ENCODE measurements at regions not wholly inside any gene's neighbourhood (a gene's known extent, or its start where the extent isn't known, plus 50 kb on each side); places are given as distances from the start of the nearest gene placed in this dataset.

DNA sequence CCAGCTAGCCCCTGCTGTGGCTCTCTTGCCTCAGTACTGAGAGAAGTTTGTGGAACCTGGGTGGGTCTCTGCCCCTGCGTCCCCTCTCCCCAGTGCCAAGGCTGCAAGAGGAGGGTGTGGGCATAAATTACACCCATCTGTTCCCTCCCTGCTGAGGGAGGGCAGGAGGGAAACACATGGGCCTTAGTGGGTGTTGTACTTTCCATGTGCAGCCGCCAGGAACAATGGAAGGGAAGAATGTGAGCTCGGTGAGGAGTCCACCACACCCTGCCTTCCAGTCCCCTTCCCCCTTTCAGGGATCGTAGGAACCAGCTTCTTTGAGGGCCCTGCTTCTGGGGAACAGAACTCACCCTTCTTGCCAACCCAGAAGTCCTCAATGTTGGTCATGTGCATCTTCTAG, 138.2 kb upstream of the KLF4 start:
- Histone ChIP-seq H3K4me3 (replicated peaks in 1 of 3; ENCODE audit: insufficient read depth in 1 of 3, low read depth in 2 of 3, low read length in 3 of 3) (no peak overlapping the region), H3K79me2 (ENCODE audit: insufficient read depth, low read length) (no peaks in the 10 kb centered on the region), H3K9ac (ENCODE audit: insufficient read depth, low read depth, low read length) (no peak overlapping the region), H3K4me2 (ENCODE audit: low read depth, low read length) (no peak overlapping the region), H3K27ac (ENCODE audit: extremely low read length, insufficient read depth, low read length) (no peak overlapping the region), H3K4me1 (ENCODE audit: insufficient read depth, low read length) (no peaks in the 10 kb centered on the region), H2AFZ (ENCODE audit: low read length) (no peak overlapping the region), H4K20me1 (ENCODE audit: insufficient read depth, low read length) (no peaks in the 10 kb centered on the region), H3K9me3 (ENCODE audit: low read length) (no peaks in the 10 kb centered on the region), H3K36me3 (replicated peaks in 1 of 2; ENCODE audit: control insufficient read depth in 1 of 2, insufficient read depth in 2 of 2, low read length in 2 of 2) (no peaks in the 10 kb centered on the region), H3K27me3 (ENCODE audit: control insufficient read depth in 1 of 2, insufficient read depth in 2 of 2, low read length in 2 of 2) (peaks cover 0 to 3% of the 10 kb centered on the region in 2 experiments; a peak in 3 of 5 replicates)
- ChIA-PET POLR2A (no interaction called here), CTCF (ENCODE audit: low intra/inter-chr PET ratio, low total read pairs) (no interaction called here)
- intact Hi-C loops (cut with micrococcal nuclease; ENCODE audit: unreplicated experiment) = no loop called here
- WGBS (ENCODE audit: low lambda C conversion rate) = 29% methylated on average over 2 of the region's 4 CpGs
- in situ Hi-C loops (cut with HindIII; ENCODE audit: extremely low pct_ligation_motif_present, low pct_unique_long_range_greater_than_20kb) = no loop called here
- TF ChIP-seq, protein P1, sequence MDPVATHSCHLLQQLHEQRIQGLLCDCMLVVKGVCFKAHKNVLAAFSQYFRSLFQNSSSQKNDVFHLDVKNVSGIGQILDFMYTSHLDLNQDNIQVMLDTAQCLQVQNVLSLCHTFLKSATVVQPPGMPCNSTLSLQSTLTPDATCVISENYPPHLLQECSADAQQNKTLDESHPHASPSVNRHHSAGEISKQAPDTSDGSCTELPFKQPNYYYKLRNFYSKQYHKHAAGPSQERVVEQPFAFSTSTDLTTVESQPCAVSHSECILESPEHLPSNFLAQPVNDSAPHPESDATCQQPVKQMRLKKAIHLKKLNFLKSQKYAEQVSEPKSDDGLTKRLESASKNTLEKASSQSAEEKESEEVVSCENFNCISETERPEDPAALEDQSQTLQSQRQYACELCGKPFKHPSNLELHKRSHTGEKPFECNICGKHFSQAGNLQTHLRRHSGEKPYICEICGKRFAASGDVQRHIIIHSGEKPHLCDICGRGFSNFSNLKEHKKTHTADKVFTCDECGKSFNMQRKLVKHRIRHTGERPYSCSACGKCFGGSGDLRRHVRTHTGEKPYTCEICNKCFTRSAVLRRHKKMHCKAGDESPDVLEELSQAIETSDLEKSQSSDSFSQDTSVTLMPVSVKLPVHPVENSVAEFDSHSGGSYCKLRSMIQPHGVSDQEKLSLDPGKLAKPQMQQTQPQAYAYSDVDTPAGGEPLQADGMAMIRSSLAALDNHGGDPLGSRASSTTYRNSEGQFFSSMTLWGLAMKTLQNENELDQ (CRISPR knock-in tag; IDR thresholded peaks at IDR 0.05; ENCODE audit: borderline replicate concordance) = no peak
- TF ChIP-seq, protein P2, sequence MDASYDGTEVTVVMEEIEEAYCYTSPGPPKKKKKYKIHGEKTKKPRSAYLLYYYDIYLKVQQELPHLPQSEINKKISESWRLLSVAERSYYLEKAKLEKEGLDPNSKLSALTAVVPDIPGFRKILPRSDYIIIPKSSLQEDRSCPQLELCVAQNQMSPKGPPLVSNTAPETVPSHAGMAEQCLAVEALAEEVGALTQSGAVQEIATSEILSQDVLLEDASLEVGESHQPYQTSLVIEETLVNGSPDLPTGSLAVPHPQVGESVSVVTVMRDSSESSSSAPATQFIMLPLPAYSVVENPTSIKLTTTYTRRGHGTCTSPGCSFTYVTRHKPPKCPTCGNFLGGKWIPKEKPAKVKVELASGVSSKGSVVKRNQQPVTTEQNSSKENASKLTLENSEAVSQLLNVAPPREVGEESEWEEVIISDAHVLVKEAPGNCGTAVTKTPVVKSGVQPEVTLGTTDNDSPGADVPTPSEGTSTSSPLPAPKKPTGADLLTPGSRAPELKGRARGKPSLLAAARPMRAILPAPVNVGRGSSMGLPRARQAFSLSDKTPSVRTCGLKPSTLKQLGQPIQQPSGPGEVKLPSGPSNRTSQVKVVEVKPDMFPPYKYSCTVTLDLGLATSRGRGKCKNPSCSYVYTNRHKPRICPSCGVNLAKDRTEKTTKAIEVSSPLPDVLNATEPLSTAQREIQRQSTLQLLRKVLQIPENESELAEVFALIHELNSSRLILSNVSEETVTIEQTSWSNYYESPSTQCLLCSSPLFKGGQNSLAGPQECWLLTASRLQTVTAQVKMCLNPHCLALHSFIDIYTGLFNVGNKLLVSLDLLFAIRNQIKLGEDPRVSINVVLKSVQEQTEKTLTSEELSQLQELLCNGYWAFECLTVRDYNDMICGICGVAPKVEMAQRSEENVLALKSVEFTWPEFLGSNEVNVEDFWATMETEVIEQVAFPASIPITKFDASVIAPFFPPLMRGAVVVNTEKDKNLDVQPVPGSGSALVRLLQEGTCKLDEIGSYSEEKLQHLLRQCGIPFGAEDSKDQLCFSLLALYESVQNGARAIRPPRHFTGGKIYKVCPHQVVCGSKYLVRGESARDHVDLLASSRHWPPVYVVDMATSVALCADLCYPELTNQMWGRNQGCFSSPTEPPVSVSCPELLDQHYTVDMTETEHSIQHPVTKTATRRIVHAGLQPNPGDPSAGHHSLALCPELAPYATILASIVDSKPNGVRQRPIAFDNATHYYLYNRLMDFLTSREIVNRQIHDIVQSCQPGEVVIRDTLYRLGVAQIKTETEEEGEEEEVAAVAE (CRISPR knock-in tag; IDR thresholded peaks at IDR 0.05; ENCODE audit: borderline replicate concordance) = no peak
- TF ChIP-seq, protein P3, sequence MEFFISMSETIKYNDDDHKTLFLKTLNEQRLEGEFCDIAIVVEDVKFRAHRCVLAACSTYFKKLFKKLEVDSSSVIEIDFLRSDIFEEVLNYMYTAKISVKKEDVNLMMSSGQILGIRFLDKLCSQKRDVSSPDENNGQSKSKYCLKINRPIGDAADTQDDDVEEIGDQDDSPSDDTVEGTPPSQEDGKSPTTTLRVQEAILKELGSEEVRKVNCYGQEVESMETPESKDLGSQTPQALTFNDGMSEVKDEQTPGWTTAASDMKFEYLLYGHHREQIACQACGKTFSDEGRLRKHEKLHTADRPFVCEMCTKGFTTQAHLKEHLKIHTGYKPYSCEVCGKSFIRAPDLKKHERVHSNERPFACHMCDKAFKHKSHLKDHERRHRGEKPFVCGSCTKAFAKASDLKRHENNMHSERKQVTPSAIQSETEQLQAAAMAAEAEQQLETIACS (CRISPR knock-in tag; IDR thresholded peaks at IDR 0.05) = no peak
- TF ChIP-seq ZNF570 (CRISPR knock-in tag; IDR thresholded peaks at IDR 0.05; ENCODE audit: borderline replicate concordance) = no peak
- FAIRE-seq = no peak
- no peak for ATAC-seq
- DNase-seq (ENCODE audit: low spot score) = no peak
- BruUV-seq (replicated peaks) = no TSS peak

Data from HepG2 (cell line).